Erythroblast (primary cell): ENCODE measurements at regions not wholly inside any gene's neighbourhood (a gene's known extent, or its start where the extent isn't known, plus 50 kb on each side); places are given as distances from the start of the nearest gene placed in this dataset.
"Not testable (repeated sequence)": the region's sequence is repeated elsewhere in the genome, so short reads cannot be mapped to it uniquely, and the experiment has no call there.

Source experiments
- GATA1 ChIP-seq: IDR thresholded peaks from 2 replicates; pipeline ENCODE4 v1.6.1; 2011; ENCODE audit warnings: low read depth, mild to moderate bottlenecking, control low read depth, low read length, moderate library complexity
- POLR2A ChIP-seq: IDR thresholded peaks from 2 replicates; pipeline ENCODE4 v1.6.1; 2011; ENCODE audit warnings: mild to moderate bottlenecking, low read length

DNA sequence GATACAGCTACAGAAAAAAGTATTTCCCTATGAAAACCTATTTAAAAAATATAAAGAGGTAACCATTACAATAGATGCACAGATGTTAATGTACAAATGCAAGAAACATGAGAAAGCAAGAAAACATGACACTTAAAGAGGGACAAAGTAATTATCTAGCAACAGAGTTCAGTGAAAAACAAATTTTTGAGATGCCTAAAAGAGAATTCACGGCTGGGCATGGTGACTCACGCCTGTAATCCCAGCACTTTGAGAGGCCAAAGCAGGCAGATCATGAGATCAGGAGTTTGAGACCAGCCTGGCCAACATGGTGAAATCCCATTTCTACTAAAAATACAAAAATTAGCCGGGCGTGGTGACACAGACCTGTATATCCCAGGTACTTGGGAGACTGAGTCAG is 175.0 kb upstream of the ZSWIM2 start:
- not testable (repeated sequence) for TF ChIP-seq POLR2A, GATA1
